AG10803 (cell line): ENCODE measurements at regions not wholly inside any gene's neighbourhood (a gene's known extent, or its start where the extent isn't known, plus 50 kb on each side); places are given as distances from the start of the nearest gene placed in this dataset.

ENCODE experiments used
- DNase-seq: peaks from one replicate; pipeline ENCODE4 v3.0.0; 2010; ENCODE audit warnings: low read depth
- H3K4me3 ChIP-seq: 2 replicates; pipeline ENCODE4 v1.5.1; 2011; ENCODE audit warnings: mild to moderate bottlenecking, low read length, control low read depth
- TF ChIP-seq, protein P1 (sequence below): conservative IDR thresholded peaks from 2 replicates; pipeline ENCODE4 v1.5.1; 2011; ENCODE audit warnings: mild to moderate bottlenecking, low read length, control low read depth, inconsistent platforms

DNA sequence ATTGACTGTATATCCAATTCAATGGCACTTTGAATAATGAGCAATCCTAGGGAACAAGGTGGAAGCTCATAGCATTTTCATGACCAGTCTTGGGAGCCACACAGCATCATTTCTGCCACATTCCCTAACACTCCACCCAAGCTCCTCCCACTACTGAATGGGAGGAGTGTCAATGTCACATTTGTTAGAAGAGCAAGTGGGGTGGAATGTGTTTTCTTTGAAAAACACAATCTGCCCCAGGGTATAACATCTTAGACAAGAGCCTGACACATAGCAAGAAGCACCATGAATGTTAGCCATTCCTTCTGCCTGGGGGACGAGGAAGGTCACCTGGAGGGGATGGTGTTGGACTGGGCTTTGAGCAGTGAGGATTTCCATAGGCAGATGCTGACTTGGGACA is 258.3 kb upstream of the PMEPA1 start:
- no peak for DNase-seq
- TF ChIP-seq, protein P1, sequence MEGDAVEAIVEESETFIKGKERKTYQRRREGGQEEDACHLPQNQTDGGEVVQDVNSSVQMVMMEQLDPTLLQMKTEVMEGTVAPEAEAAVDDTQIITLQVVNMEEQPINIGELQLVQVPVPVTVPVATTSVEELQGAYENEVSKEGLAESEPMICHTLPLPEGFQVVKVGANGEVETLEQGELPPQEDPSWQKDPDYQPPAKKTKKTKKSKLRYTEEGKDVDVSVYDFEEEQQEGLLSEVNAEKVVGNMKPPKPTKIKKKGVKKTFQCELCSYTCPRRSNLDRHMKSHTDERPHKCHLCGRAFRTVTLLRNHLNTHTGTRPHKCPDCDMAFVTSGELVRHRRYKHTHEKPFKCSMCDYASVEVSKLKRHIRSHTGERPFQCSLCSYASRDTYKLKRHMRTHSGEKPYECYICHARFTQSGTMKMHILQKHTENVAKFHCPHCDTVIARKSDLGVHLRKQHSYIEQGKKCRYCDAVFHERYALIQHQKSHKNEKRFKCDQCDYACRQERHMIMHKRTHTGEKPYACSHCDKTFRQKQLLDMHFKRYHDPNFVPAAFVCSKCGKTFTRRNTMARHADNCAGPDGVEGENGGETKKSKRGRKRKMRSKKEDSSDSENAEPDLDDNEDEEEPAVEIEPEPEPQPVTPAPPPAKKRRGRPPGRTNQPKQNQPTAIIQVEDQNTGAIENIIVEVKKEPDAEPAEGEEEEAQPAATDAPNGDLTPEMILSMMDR: no peak
- no peak overlapping the region for H3K4me3 ChIP-seq

DNA sequence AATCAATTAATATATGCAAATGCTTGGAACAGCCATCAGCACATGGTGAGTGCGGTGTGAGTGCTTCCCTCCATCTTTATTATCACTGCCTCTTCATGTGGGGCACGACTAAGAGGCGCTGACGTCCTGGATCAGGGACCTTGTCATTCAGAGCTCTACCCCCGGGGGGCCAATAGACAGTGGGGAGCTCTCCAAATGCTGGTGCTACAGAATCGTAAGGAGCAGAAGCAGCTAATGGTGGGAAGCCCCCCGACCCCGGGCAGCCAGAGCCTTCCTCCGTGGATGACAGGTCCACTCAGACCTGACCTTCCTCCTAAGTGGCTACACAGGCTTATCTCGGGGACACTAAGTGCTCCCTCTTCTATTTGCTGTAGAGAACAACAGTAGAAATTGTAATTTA is 257.5 kb upstream of the PMEPA1 start:
- no peak for DNase-seq
- H3K4me3 ChIP-seq: no peak overlapping the region
- TF ChIP-seq, protein P1: no peak

DNA sequence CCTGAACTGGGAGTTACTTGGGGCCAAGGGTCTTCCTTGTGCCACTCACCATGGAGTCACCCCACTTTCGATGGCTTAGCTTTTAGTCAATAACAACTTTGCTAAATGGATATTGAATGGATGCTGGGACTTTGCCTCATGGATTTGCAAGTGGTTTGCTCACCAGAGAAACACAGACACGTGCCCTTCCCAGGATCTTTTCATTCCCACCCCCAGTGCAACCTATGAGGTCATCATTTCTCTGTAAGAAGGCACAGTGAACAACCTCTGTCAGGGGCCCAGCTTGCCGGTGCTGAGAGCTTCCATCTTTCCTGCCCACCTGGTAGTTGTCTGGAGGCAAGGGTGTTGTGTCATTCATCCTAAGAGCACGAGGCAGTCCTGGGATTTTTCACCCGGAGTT is 256.8 kb upstream of the PMEPA1 start:
- DNase-seq: no peak
- TF ChIP-seq, protein P1: no peak
- H3K4me3 ChIP-seq: no peak overlapping the region

DNA sequence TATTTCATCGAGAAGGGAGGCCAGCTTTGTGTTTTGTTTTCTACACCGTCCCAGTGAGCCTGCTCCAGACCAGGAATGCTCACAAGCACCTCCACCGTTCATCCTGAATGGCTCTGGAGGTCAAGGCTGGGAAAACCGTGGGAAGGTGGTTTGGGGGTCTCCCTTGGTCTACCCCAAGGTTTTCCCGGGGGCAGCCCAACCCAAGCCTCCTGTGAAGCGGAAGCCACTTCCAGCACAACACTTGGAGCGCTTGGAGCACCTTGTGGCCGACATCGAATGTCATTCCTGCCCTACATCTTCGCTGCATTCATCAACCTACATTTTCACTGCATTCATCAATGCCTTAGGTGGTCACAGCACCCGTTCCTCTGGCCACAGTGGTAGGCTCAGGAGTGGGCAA is 255.6 kb upstream of the PMEPA1 start:
- no peak overlapping the region for H3K4me3 ChIP-seq
- TF ChIP-seq, protein P1: no peak
- DNase-seq: no peak

DNA sequence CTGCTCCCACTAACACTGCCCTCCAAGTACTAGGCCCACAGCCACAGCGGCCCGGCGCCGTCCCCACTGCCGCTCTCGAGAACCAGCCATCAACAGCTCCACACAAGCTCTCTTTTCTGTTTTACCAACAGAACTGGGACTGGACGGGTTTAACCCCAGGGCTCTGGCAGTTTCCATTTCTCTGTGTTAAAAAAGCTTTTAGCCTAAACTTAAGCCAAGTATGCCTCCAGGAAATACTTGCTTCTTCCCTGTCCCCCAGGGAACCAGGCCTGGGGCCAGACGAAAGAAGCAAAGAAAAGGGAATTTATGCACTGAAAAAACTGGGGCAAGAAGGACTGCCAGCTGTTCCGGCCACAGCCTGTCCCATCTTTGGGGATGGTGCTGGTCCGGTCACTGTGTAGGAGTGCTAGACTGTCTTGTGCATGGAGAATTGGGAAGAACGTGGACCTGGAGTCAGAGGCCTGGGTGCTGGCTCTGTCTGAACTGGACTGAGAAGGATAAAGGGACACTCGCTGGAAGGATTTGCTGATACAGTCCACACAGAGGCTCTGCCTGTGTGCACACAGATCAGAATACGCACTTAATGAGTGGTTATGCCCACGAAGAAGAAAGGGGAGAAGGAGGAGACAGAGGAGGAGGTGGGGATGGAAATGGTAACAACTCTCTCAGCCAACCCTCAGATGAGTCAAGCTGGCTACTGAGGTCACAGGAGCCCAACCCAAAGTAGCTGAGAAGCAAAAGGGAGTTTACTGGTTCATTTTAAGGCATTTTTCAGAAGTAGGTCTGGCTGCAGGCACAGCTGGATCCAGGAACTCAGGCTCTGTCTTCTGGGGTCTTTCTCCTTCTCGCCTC is 254.4 kb upstream of the PMEPA1 start:
- TF ChIP-seq, protein P1: no peak
- no peak overlapping the region for H3K4me3 ChIP-seq
- peak; percentile 34 for DNase-seq

DNA sequence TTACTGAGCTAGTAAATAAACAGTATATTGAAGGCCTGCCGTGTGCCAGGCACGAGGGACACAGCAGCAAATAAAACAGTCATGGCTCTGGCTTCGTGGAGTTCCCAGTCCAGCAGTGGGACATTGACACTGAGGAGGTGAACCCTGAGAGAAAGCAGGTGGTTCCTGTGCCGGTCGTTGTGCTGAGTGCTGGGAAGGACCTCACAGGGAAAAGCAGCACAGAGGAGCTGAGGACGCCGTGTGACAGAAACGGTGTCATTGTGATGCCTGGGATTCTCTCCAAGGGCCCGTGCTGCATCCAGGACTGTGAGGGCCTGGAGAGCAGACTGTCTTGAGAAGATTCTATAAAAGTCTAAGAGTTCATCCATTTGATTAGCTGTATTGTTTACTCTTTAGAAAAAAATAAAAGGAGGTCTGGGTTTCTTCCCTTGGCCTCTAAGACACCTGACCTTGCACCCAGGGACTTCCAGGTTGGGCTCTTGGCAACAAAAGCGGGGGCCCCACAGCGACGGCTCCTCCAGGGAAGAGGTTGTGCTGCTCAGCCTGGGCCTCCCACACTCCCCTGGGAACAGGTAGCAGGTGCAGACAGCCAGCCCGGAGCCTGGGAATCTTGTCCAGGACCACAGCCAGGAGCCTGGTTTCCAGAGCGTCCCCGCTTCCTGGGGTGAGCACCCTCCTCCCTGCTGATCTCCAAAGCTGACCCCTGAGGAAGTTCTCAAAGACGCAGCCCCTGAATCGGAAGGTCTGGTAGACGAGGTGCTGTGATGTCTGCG is 251.2 kb upstream of the PMEPA1 start:
- DNase-seq: no peak
- TF ChIP-seq, protein P1: no peak
- no peak overlapping the region for H3K4me3 ChIP-seq
